Body of pancreas (tissue), 4 donors: ENCODE measurements at regions not wholly inside any gene's neighbourhood (a gene's known extent, or its start where the extent isn't known, plus 50 kb on each side); places are given as distances from the start of the nearest gene placed in this dataset.

Experiments used
- ATAC-seq: fragments of 150-250 bp; one replicate; pipeline ENCODE4 v1.9.1; 2016
- DNase-seq, 4 donors: peaks; one replicate each; pipeline ENCODE4 v3.0.0-alpha.2; 2019
- H3K27ac ChIP-seq, 4 donors: fragments of 200-600 bp; sonication (generic); 1 replicate in 3 of 4; 2 replicates in 1 of 4; pipeline versions ENCODE4 v1.5.1 to v1.6.1; 2016 to 2019; ENCODE audit warnings: mild to moderate bottlenecking in 1 of 4, mixed read lengths in 1 of 4, moderate library complexity in 1 of 4
- H3K27me3 ChIP-seq, 2 donors: fragments of 200-600 bp; sonication (generic); one replicate each; pipeline ENCODE4 v1.6.0; 2016; ENCODE audit warnings: mild to moderate bottlenecking in 1 of 2
- H3K36me3 ChIP-seq, 2 donors: fragments of 200-600 bp; sonication (generic); replicated peaks in 1 of 2; 2 replicates each; pipeline ENCODE4 v1.5.1; 2016; ENCODE audit warnings: low read depth in 2 of 2; ENCODE audit not compliant: insufficient read depth in 1 of 2
- H3K4me1 ChIP-seq: fragments of 200-600 bp; sonication (generic); one replicate; pipeline ENCODE4 v1.6.0; 2016
- H3K4me3 ChIP-seq, 2 donors: fragments of 200-600 bp; sonication (generic); 1 replicate in 1 of 2; 2 replicates in 1 of 2; pipeline ENCODE4 v1.5.1; 2016 to 2019
- H3K9me3 ChIP-seq, 3 donors: fragments of 200-600 bp; sonication (generic); 1 replicate in 2 of 3; 2 replicates in 1 of 3; pipeline ENCODE4 v1.5.1; 2016
- CTCF ChIP-seq, 7 experiments: fragments of 450-650 bp in 4 of 7; fragments of 200-600 bp in 3 of 7; sonication (generic) in 3 of 7; IDR thresholded peaks; one replicate each; pipeline ENCODE4 v1.5.1; 2016 to 2019; ENCODE audit warnings: antibody characterized with exemption in 7 of 7
- POLR2A ChIP-seq, 3 donors: fragments of 450-650 bp; IDR thresholded peaks; one replicate each; pipeline ENCODE4 v1.6.1; 2016; ENCODE audit warnings: antibody characterized with exemption in 3 of 3, mild to moderate bottlenecking in 2 of 3
- WGBS, 2 donors: methylation state at CpG; one replicate each; pipeline ENCODE4 v1.1.5; 2017; 5-methylcytosine and 5-hydroxymethylcytosine counted together
- intact Hi-C: fragments of 100-400 bp; cut with DNase I; formaldehyde crosslinking; loops from one replicate; pipeline ENCODE4 v1.15.1; 2023

GRCh38 chr10:123470336-123470921, 195.7 kb upstream of the GPR26 start:
- Histone ChIP-seq H3K4me1 (no peaks in the 10 kb centered on the region), H3K4me3 (no peak overlapping the region), H3K27ac (no peak overlapping the region), H3K9me3 (no peaks in the 10 kb centered on the region), H3K36me3 (no peaks in the 10 kb centered on the region), H3K27me3 (no peaks in the 10 kb centered on the region)
- DNase-seq (no peak), ATAC-seq (no peak)
- intact Hi-C loops = no loop called here
- TF ChIP-seq CTCF (IDR thresholded peaks at IDR 0.05) (no peak), POLR2A (IDR thresholded peaks at IDR 0.05) (no peak)
- 60 to 66% methylated on average over 7 of the region's 7 CpGs for WGBS, 2 donors

GRCh38 chr10:123471811-123472210, 194.3 kb upstream of the GPR26 start:
- TF ChIP-seq CTCF (IDR thresholded peaks at IDR 0.05) = no peak
- no peak for TF ChIP-seq POLR2A (IDR thresholded peaks at IDR 0.05)
- H3K4me1 ChIP-seq = no peaks in the 10 kb centered on the region
- intact Hi-C loops = no loop called here
- 88 to 89% methylated on average over 1 of the region's 1 CpG for WGBS, 2 donors
- no peaks in the 10 kb centered on the region for H3K36me3 ChIP-seq
- H3K9me3 ChIP-seq = no peaks in the 10 kb centered on the region
- no peaks in the 10 kb centered on the region for H3K27me3 ChIP-seq
- DNase-seq (no peak), ATAC-seq (no peak)
- no peak overlapping the region for H3K27ac ChIP-seq
- no peak overlapping the region for H3K4me3 ChIP-seq

DNA sequence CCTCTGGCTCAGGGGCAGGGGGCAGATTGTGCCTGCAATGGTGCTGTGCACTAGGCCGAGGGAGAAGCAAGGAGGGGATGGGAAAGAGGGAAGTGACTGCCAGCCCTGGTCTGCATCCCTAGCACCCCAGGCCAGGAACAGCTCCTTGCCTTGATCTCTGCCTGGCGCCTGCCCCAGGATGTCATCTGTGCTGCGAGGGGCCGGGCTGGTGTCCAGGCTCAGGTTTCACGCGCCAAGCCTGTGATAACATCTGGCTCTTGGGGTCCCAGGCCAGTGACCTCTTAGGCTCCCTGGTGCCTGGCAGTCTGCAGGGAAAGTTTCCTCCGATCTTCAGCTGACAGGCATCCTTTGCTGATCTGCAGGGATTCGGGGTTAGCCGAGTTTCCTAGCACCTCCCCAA, 193.5 kb upstream of the GPR26 start:
- WGBS, 2 donors = 19 to 20% methylated on average over 1 to 9 of the region's 9 CpGs
- intact Hi-C loops = no loop called here
- ATAC-seq (no peak), DNase-seq (no peak)
- Histone ChIP-seq H3K27ac (no peak overlapping the region), H3K36me3 (no peaks in the 10 kb centered on the region), H3K27me3 (no peaks in the 10 kb centered on the region), H3K4me3 (no peak overlapping the region), H3K9me3 (no peaks in the 10 kb centered on the region), H3K4me1 (peaks cover under 1% of the 10 kb centered on the region)
- TF ChIP-seq CTCF (IDR thresholded peaks at IDR 0.05) = no peak
- no peak for TF ChIP-seq POLR2A (IDR thresholded peaks at IDR 0.05)

- DNase-seq = no peak
- no peaks in the 10 kb centered on the region for H3K9me3 ChIP-seq
- intact Hi-C loops = no loop called here
- H3K4me1 ChIP-seq = peaks cover 14% of the 10 kb centered on the region
- H3K36me3 ChIP-seq = no peaks in the 10 kb centered on the region
- H3K27ac ChIP-seq = no peak overlapping the region
- no peak for TF ChIP-seq CTCF (IDR thresholded peaks at IDR 0.05)
- TF ChIP-seq POLR2A (IDR thresholded peaks at IDR 0.05) = no peak
- ATAC-seq = no peak
- H3K27me3 ChIP-seq = no peaks in the 10 kb centered on the region
- WGBS, 2 donors = 82 to 89% methylated on average over 1 to 4 of the region's 4 CpGs
- H3K4me3 ChIP-seq = no peak overlapping the region
These were observed 191.5 kb upstream of the GPR26 start for GRCh38 chr10:123474700-123475099.

- WGBS, 2 donors = 32 to 60% methylated on average over 2 of the region's 2 CpGs
- no peaks in the 10 kb centered on the region for H3K9me3 ChIP-seq
These were observed 190.7 kb upstream of the GPR26 start for GRCh38 chr10:123475466-123475865.

More at GRCh38 chr10:123475466-123475865, 190.7 kb upstream of the GPR26 start:
- no peak for TF ChIP-seq CTCF (IDR thresholded peaks at IDR 0.05)
- no peak for TF ChIP-seq POLR2A (IDR thresholded peaks at IDR 0.05)
- intact Hi-C loops = no loop called here
- no peak overlapping the region for H3K4me3 ChIP-seq
- peaks cover 14% of the 10 kb centered on the region for H3K4me1 ChIP-seq
- no peak for ATAC-seq
- no peak for DNase-seq
- no peak overlapping the region for H3K27ac ChIP-seq
- no peaks in the 10 kb centered on the region for H3K36me3 ChIP-seq
- H3K27me3 ChIP-seq = no peaks in the 10 kb centered on the region
